GM12878 (cell line): ENCODE measurements at regions not wholly inside any gene's neighbourhood (a gene's known extent, or its start where the extent isn't known, plus 50 kb on each side); places are given as distances from the start of the nearest gene placed in this dataset.

Experiments
- ATAC-seq: fragments of 200-7000 bp; cut with Tn5 transposase; 3 replicates; pipeline ENCODE4 v1.9.1; 2020; ENCODE audit warnings: mild to moderate bottlenecking, moderate library complexity
- BruUV-seq: library from RNA; stranded (reverse); fragments of 400-500 nt; replicated peaks from 2 replicates; lab custom pipeline; 2021; lab: Mats Ljungman, UMichigan
- CTCF ChIA-PET: fragments of 300-600 bp; sonication (Branson Sonifier 250); formaldehyde crosslinking; extraction: SDS; loops from one replicate; lab custom pipeline; 2021; ENCODE audit warnings: inconsistent platforms; lab: Yijun Ruan, JAX
- POLR2A ChIA-PET: fragments of 350-600 bp; formaldehyde crosslinking; extraction: SDS; loops from one replicate; lab custom pipeline; 2021; ENCODE audit warnings: inconsistent platforms; lab: Charles Lee
- RAD21 ChIA-PET: fragments of 300-600 bp; sonication (Branson Sonifier 250); formaldehyde crosslinking; loops from one replicate; lab custom pipeline; 2023; ENCODE audit warnings: antibody characterized with exemption; ENCODE audit not compliant: unreplicated experiment; lab: Charles Lee
- SMC1A ChIA-PET: fragments of 300-600 bp; sonication (Branson Sonifier 250); formaldehyde crosslinking; loops from one replicate; lab custom pipeline; 2023; ENCODE audit not compliant: unreplicated experiment, uncharacterized antibody; lab: Charles Lee
- DNase-seq: peaks from one replicate; pipeline ENCODE4 v3.0.0-alpha.2; 2011; ENCODE audit warnings: low read depth, low spot score
- FAIRE-seq: peaks from 3 replicates; lab custom pipeline; 2011; peaks lifted over from hg19 to GRCh38; lab: Jason Lieb, UNC
- H2AFZ ChIP-seq: 2 replicates; pipeline ENCODE4 v1.6.0; 2011; ENCODE audit warnings: low read depth, low read length, control low read depth; ENCODE audit not compliant: control insufficient read depth
- H3K27ac ChIP-seq: 2 replicates; pipeline ENCODE4 v1.5.1; 2011; ENCODE audit warnings: control low read depth; ENCODE audit not compliant: control insufficient read depth, insufficient read depth
- H3K27me3 ChIP-seq, 2 experiments: replicated peaks in 1 of 2; 2 replicates each; pipeline versions ENCODE4 v1.6.0 to v1.6.1; 2011; ENCODE audit warnings: low read length in 1 of 2; ENCODE audit not compliant: control insufficient read depth in 2 of 2, insufficient read depth in 2 of 2
- H3K36me3 ChIP-seq, 2 experiments: 2 replicates each; pipeline ENCODE4 v1.5.1; 2011; ENCODE audit warnings: low read length in 1 of 2; ENCODE audit not compliant: control insufficient read depth in 2 of 2, insufficient read depth in 2 of 2
- H3K4me1 ChIP-seq: 2 replicates; pipeline ENCODE4 v1.6.1; 2011; ENCODE audit warnings: mild to moderate bottlenecking, low read length, moderate library complexity, mixed read lengths; ENCODE audit not compliant: control insufficient read depth, insufficient read depth
- H3K4me2 ChIP-seq: 2 replicates; pipeline ENCODE4 v1.6.0; 2011; ENCODE audit warnings: control low read depth; ENCODE audit not compliant: control insufficient read depth, insufficient read depth
- H3K4me3 ChIP-seq: fragments of 200-600 bp; sonication (generic); 2 replicates; pipeline ENCODE4 v1.5.1; 2016
- H3K79me2 ChIP-seq: 2 replicates; pipeline ENCODE4 v1.6.0; 2011; ENCODE audit warnings: low read length; ENCODE audit not compliant: control insufficient read depth, insufficient read depth
- H3K9ac ChIP-seq: 2 replicates; pipeline ENCODE4 v1.8.0; 2011; ENCODE audit warnings: low read length, control low read depth, mixed read lengths; ENCODE audit not compliant: control insufficient read depth, insufficient read depth
- H3K9me3 ChIP-seq: replicated peaks from 3 replicates; pipeline ENCODE4 v1.5.1; 2011; ENCODE audit warnings: mild to moderate bottlenecking, low read length; ENCODE audit not compliant: control insufficient read depth, insufficient read depth
- H4K20me1 ChIP-seq: 2 replicates; pipeline ENCODE4 v1.6.0; 2011; ENCODE audit not compliant: control insufficient read depth, insufficient read depth
- CREB1 ChIP-seq: IDR thresholded peaks from 2 replicates; pipeline ENCODE4 v1.6.1; 2012; ENCODE audit warnings: low read depth, mild to moderate bottlenecking, inconsistent platforms
- EP300 ChIP-seq, 2 experiments: fragments of 150-350 bp in 1 of 2; IDR thresholded peaks; 2 replicates each; pipeline ENCODE4 v1.6.1; 2011 to 2012; ENCODE audit warnings: low read depth in 2 of 2, low read length in 2 of 2, borderline replicate concordance in 1 of 2, improper control_type of control experiment in 1 of 2, inconsistent platforms in 1 of 2; ENCODE audit not compliant: control insufficient read depth in 1 of 2
- GATAD2B ChIP-seq: fragments of 450-650 bp; conservative IDR thresholded peaks from 2 replicates; pipeline ENCODE4 v1.6.1; 2017; ENCODE audit warnings: low read depth, mild to moderate bottlenecking, moderate library complexity
- JUNB ChIP-seq: IDR thresholded peaks from 2 replicates; pipeline ENCODE4 v1.6.1; 2016; ENCODE audit warnings: antibody characterized with exemption, mild to moderate bottlenecking
- NBN ChIP-seq: fragments of 450-650 bp; IDR thresholded peaks from 2 replicates; pipeline ENCODE4 v1.6.1; 2016
- NFYA ChIP-seq: IDR thresholded peaks from 2 replicates; pipeline ENCODE4 v1.6.1; 2011; ENCODE audit warnings: low read depth, mild to moderate bottlenecking, low read length, improper control_type of control experiment, borderline replicate concordance
- POU2F2 ChIP-seq: IDR thresholded peaks from 3 replicates; pipeline ENCODE4 v1.6.1; 2011; ENCODE audit warnings: low read depth, mild to moderate bottlenecking, low read length, borderline replicate concordance
- RELB ChIP-seq: fragments of 450-650 bp; IDR thresholded peaks from 2 replicates; pipeline ENCODE4 v1.6.1; 2017; ENCODE audit warnings: low read depth, mild to moderate bottlenecking, moderate library complexity
- RFX5 ChIP-seq: IDR thresholded peaks from 2 replicates; pipeline ENCODE4 v1.6.1; 2011; ENCODE audit warnings: low read depth, low read length, improper control_type of control experiment
- SMARCA5 ChIP-seq: fragments of 450-650 bp; IDR thresholded peaks from 2 replicates; pipeline ENCODE4 v1.6.1; 2017; ENCODE audit warnings: mild to moderate bottlenecking
- TCF12 ChIP-seq: IDR thresholded peaks from 2 replicates; pipeline ENCODE4 v1.6.1; 2011; ENCODE audit warnings: low read depth, mild to moderate bottlenecking, low read length
- YBX1 ChIP-seq: fragments of 450-650 bp; IDR thresholded peaks from 2 replicates; pipeline ENCODE4 v1.6.1; 2016; ENCODE audit warnings: antibody characterized with exemption
- WGBS: methylation state at CpG from one replicate; pipeline ENCODE4 v1.1.6; 2016; ENCODE audit warnings: low lambda C conversion rate; ENCODE audit not compliant: insufficient replicate concordance, insufficient coverage; ENCODE audit errors: missing lambda C conversion rate; 5-methylcytosine and 5-hydroxymethylcytosine counted together
- in situ Hi-C: fragments of 300-500 bp; cut with MboI; formaldehyde crosslinking; loops from 9 replicates; pipeline ENCODE4 v1.14.3; 2018; ENCODE audit warnings: mixed read lengths
- intact Hi-C: fragments of 100-400 bp; cut with micrococcal nuclease; formaldehyde crosslinking; loops from one replicate; pipeline ENCODE4 v1.14.2; 2022; ENCODE audit not compliant: unreplicated experiment
- TF ChIP-seq, protein P1 (sequence below): fragments of 450-650 bp; formaldehyde crosslinking; IDR thresholded peaks from 2 replicates; pipeline ENCODE4 v1.4.0; 2022; ENCODE audit warnings: mild to moderate bottlenecking, moderate library complexity

DNA sequence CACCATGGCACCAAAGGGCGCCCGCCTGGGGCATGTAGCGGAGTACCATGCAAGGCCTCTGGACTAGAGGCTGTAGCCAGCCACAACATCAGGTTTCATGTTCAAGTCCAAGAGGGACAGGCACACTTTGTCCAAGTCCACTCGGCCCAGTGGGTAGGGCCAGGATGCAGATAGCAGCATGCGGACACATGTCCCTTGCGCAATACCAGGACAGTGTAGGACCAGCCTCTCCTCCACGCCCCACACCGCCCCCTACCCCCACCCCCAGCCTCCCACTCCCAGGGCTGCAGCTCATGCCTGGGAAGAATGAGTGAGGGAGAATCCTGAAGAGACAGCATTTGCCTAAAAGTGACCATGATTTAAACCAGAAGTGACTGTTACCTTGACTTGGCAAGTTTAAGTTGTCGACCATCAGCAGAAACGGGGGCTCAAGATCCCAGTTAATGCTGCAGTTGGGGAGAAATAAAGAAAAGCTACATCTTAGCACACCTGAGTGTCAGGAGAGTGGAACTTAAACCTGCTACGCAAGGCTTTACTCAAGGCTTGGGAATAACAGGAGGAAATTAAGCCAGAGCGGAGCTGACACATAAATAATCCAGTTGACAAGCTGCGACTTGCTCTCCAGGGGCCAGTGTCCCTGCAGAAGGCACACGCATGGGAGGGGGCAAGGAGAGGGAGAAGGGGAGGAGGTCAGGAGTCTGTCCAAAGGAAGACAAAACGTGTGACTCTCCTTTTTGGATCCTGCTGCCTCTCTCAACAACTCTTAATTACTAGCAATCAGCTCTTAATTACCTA is 221.7 kb downstream of the BCOR start:
- Histone ChIP-seq H3K4me1 (peaks cover 21% of the 10 kb centered on the region), H4K20me1 (no peaks in the 10 kb centered on the region), H3K27me3 (no peaks in the 10 kb centered on the region), H3K9ac (no peak overlapping the region), H2AFZ (no peak overlapping the region), H3K79me2 (no peaks in the 10 kb centered on the region), H3K36me3 (no peaks in the 10 kb centered on the region), H3K9me3 (no peaks in the 10 kb centered on the region; the same call in 2 of the 3 replicates), H3K27ac (no peak overlapping the region), H3K4me2 (no peak overlapping the region), H3K4me3 (no peak overlapping the region)
- ChIA-PET RAD21 (no interaction called here), CTCF (no interaction called here), POLR2A (no interaction called here), SMC1A (interaction anchor here (0.6 kb wide), 1 partner anchor 59 kb away, joined by 3 read pairs; no protein-coding TSS in a partner anchor)
- 64% methylated on average over 15 of the region's 15 CpGs for WGBS
- intact Hi-C loops, result loop anchor here (2.0 kb wide), 1 partner anchor 21 kb away; no protein-coding TSS in a partner anchor
- TF ChIP-seq POU2F2, result no peak
- TF ChIP-seq GATAD2B, result no peak
- no peak for TF ChIP-seq YBX1
- no peak for TF ChIP-seq NFYA
- no peak for TF ChIP-seq JUNB
- TF ChIP-seq EP300 (IDR thresholded peaks at IDR 0.05; ENCODE audit: borderline replicate concordance in 1 of 2, control insufficient read depth in 1 of 2, low read depth in 2 of 2, low read length in 2 of 2), result no peak
- TF ChIP-seq NBN, result no peak
- TF ChIP-seq RFX5, result no peak
- no peak for TF ChIP-seq SMARCA5
- TF ChIP-seq RELB, result no peak
- TF ChIP-seq CREB1, result no peak
- no peak for TF ChIP-seq TCF12
- TF ChIP-seq, protein P1, sequence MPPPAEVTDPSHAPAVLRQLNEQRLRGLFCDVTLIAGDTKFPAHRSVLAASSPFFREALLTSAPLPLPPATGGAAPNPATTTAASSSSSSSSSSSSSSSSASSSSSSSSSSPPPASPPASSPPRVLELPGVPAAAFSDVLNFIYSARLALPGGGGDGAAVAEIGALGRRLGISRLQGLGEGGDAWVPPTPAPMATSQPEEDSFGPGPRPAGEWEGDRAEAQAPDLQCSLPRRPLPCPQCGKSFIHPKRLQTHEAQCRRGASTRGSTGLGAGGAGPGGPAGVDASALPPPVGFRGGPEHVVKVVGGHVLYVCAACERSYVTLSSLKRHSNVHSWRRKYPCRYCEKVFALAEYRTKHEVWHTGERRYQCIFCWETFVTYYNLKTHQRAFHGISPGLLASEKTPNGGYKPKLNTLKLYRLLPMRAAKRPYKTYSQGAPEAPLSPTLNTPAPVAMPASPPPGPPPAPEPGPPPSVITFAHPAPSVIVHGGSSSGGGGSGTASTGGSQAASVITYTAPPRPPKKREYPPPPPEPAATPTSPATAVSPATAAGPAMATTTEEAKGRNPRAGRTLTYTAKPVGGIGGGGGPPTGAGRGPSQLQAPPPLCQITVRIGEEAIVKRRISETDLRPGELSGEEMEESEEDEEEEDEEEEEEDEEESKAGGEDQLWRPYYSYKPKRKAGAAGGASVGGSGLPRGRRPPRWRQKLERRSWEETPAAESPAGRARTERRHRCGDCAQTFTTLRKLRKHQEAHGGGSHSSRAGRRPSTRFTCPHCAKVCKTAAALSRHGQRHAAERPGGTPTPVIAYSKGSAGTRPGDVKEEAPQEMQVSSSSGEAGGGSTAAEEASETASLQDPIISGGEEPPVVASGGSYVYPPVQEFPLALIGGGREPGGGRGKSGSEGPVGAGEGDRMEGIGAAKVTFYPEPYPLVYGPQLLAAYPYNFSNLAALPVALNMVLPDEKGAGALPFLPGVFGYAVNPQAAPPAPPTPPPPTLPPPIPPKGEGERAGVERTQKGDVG, result no peak
- DNase-seq, result no peak
- no peak for FAIRE-seq
- no peak for ATAC-seq
- no TSS peak for BruUV-seq
- in situ Hi-C loops, result no loop called here
